ENCODE measurements at regions not wholly inside any gene's neighbourhood (a gene's known extent, or its start where the extent isn't known, plus 50 kb on each side); places are given as distances from the start of the nearest gene placed in this dataset.

GRCh38 chr20:63099456-63100173, 92.9 kb upstream of the BHLHE23 start:
- DNase-seq, result no peak

DNA sequence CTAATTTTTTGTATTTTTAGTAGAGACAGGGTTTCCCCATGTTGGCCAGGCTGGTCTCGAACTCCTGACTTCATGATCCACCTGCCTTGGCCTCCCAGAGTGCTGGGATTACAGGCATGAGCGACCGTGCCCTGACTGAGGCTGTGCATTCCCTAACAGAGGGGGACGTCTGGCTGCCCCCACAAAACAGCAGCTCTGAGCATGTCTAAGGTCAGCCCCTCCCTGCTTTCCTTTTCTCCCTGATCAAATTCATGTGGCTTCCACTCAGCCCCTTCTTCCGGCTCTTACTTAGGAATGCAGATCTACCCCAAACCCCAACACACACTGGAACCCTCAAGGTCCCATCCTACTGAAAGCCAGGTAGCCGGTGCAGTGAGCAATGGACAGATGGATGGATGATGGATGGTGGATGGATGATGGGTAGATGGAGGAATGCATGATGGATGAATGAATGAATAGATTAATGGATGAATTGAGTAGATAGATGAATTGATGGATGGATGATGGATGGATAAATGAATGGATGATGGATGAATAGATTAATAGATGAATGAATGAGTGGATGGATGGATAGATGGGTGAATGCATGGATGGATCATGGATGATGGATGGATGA, 91.5 kb upstream of the BHLHE23 start:
- no peak for DNase-seq

- no peak for DNase-seq
Measured at GRCh38 chr20:63097336-63097831, 90.6 kb upstream of the BHLHE23 start.

DNA sequence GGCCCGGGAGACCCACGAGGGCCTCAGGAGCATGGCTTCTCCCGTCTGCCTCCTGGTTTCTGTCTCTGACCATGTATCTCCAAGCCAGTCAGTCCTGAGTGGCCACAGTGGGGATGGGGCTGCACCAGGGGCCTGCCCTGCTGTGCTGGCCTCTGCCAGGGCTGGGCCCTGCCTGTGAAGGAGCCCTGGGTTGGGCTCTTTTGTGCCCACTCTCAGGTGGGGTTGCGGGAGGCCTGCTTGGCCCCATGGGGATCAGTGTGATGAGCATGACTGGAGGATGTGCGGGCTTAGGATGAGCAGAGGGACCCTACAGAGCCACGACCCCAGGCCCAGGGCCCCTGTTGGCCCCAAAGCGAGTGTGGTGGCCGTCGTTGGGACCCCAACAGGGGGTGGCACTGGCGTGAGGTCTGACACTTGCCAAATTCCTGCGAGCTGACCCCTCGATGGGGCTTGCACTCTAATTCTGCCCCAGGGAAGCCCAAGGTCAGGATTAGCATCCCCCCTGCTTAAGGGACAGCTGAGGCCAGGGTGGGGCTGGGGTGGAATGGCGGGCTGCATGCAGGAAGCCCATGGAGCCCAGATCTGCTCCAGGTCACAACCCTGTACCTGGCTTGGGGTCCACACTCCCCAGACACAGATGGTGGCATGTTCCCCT, 90.0 kb upstream of the BHLHE23 start:
- DNase-seq, result no peak

- DNase-seq, result no peak
Measured at GRCh38 chr20:63095718-63096654, 89.2 kb upstream of the BHLHE23 start.

DNA sequence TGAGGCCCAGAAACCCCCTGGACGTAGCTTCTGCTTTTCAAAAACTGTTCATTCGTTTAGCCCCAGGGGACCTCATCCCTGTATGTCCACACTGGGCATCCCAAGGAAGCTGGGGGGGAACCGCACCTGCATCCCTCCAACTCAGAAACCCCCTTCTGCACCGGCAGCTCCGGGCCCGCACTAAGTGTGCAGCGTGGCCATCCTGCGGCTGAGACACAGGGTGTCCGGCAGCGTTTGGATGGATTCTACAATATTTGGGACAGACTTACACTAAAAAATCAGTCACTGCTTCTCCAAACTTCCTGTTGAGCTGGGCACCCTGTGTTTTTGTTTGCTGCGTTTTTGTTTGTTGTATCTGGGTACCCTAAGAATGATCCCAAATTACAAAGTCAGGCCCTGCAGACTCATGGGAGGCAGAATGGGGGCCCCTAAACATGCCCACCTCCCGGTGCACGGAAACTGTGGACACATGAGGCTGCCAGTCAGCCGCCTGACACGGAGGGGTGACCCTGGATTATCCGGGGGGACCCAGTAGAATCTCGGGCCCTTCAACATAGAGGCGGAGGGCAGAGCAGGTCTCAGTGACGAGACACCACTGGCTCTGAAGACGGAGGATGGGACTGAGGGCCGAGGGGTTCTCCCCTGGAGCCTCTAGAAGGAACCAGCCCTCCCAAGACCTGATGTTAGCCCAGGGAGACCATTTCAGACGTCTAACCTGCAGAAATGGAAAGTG, 88.2 kb upstream of the BHLHE23 start:
- DNase-seq, result no peak

DNA sequence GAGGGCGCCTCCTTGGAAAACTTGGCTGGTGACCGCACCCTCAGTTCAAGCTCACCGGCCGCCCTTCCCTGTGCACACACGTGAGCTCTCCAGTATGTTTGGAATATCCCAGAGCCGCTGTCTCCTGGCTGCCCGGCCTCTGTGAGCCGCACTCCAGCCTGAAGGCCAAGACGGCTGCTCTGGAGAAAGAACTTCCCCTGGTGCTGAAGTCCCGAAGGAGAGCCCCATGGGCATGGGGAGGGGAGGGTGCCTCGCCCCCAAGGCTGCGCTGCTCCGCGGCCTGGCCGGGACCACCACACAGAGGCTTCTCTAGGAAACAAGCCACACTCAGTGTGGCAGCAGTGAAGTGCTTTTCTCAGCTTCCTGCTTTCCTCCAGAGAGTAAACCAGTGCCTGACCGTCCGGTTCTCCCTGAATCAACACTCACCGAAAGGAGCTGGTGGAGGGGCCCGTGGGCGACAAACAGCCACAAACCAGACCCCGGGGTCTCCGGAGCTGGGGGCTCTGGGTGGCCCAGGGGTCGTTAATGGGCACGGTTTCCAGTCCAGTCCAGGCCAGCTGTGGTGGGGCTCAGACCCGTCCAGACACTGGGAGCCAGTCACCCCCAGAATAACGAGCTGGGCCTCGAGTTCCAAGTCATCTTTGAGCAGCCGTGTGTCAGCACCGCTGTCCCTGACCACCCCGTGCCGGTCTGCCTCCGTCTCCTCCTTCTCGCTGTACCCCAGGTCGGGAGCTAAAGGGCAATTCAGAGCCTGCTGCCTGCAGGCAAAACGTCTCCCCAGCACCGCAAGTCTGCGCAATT, 87.4 kb upstream of the BHLHE23 start:
- no peak for DNase-seq

DNA sequence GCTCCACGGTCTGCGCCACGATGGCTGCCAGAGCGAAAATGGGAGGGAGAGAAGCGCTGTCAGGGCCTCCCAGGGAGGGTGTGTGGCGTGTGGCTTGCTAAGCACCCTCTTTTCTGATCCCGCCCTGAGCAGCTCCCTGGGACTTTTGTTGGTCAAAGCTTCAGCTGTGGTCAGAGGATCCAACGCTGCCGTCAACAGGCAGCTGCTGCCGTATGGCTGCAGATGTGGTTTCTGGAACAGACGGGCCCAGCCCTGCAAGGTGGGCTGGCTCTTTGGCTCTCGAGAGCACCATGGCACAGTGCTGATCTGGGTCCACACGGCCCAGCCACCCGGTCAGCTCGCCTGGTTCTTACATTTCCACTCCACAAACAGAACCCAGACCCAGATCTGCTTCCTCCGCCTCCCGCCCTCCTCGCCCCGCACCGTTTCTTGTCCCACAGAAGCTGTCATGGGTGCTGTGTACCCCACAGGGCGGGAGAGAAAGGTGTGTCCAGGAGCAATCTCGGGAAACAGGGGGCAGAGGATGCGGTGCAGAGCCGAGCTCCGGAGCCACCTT, 86.0 kb upstream of the BHLHE23 start:
- DNase-seq, result no peak

GRCh38 chr20:63091901-63092659, 85.3 kb upstream of the BHLHE23 start:
- DNase-seq, result no peak

GRCh38 chr20:63090682-63091571, 84.2 kb upstream of the BHLHE23 start:
- no peak for DNase-seq

DNA sequence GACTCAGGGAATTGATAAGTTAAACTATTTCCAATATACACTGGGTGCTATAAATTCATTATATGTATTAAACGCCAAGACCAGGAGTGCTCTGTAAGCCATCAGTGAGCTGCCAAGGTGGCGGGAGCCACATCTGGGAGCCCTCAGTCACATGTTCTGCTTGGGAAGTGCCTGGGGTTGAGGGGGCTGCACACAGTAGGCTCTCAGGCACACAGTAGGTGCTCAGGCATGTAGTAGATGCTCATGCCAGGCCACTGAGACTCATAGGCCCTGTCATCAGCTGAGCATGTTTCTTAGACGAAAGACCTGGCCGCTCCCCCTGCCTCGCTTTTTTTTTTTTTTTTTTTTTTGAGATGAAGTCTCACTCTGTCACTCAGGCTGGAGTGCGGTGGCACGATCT, 83.3 kb upstream of the BHLHE23 start:
- DNase-seq, result no peak

DNA sequence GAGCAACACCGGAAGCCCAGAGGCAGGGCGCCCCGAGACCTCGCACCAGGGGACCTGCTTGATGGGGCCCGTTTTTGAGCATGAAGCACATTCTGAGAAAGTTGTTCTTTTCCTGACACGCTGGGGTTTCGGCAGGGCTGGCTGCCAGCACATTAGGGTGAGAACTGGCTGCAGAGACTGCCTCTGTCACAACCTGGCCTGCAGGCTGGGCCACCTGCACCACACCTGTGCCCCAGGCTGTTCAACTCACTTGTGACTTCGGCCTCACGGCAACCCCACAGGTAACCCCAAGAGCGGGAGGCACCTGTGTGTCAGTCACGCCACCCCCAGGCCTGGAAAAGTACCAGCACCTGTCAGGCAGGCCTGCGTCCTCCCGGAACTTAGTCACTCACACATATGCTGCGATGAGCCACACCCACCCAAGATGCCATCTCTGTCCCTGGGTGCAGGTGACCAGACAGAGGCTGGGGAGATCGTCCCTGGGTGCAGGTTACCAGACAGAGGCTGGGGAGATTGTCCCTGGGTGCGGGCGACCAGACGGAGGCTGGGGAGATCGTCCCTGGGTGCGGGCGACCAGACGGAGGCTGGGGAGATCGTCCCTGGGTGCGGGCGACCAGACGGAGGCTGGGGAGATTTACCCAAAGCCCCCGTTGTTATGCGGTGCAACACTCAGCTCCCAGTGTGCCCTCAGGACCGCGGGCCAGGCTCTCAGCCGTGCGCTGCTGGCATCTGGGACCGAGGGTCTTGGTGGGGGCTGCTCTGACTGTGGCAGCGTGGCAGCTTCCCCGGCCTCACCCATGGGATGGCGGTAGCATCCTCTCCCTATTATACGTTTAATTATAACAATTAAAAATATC, 82.5 kb upstream of the BHLHE23 start:
- peak; percentile 64 for DNase-seq

GRCh38 chr20:63087872-63088680, 81.3 kb upstream of the BHLHE23 start:
- DNase-seq, result peak; percentile 84

- no peak for DNase-seq
Measured at GRCh38 chr20:63087236-63087871, 80.6 kb upstream of the BHLHE23 start.

DNA sequence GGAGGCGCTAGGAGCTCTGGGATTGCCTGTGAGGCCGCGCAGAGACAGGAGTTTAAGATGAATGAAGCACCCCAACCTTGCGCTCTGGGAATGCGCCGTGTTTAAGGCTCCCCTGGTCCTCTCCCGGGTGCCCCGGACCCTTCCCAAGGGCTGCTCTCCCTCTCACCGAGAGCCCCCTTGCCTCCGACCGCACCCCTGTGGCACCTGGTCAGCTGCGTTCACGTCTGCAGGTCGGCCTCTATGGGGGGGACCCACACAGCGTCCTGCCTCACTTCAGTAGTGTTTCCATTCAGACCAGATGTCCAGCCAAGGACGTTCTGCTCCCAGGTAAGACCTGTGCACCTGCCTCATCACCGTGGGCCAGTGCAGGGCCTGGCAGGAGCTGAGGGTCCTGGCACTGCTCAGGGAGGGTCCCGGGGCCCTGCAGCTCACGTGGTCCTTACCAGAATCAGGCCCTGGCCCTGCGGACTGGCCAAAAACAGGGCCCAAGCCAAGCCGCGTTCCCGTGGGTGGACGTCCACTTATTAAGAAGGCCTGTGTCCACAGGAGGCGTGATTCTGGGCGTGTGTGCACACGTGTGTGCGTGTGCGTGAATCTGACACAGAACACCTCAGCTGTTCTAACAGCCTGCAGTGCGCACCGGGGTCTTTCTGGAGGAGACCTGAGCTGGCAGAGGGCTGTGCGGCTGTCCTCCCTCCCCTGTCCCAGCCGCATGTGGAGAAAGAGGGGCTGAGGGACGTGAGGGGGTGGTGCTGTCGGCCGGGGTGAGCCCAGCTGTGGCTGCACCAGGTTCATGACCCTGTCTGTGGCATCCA, 79.9 kb upstream of the BHLHE23 start:
- DNase-seq, result no peak

Measured in NCI-H1105 (cell line).